HG03378 (cell line): ENCODE measurements at regions not wholly inside any gene's neighbourhood (a gene's known extent, or its start where the extent isn't known, plus 50 kb on each side); places are given as distances from the start of the nearest gene placed in this dataset.
"Not testable (repeated sequence)": the region's sequence is repeated elsewhere in the genome, so short reads cannot be mapped to it uniquely, and the experiment has no call there.

ENCODE experiments used
- ATAC-seq: cut with Tn5 transposase; IDR thresholded peaks from one replicate; pipeline ENCODE4 v1.9.1; 2021; ENCODE audit warnings: mild to moderate bottlenecking, moderate library complexity; ENCODE audit not compliant: unreplicated experiment

- ATAC-seq: no peak
Measured at GRCh38 chr3:63094642-63095408, 183.3 kb upstream of the SYNPR start.

- no peak for ATAC-seq
Measured at GRCh38 chr3:63096248-63097058, 181.7 kb upstream of the SYNPR start.

GRCh38 chr3:63097396-63097795 is 180.7 kb upstream of the SYNPR start:
- no peak for ATAC-seq

- no peak for ATAC-seq
Measured at GRCh38 chr3:63116922-63117321, 161.2 kb upstream of the SYNPR start.

GRCh38 chr3:63124090-63124489 is 154.0 kb upstream of the SYNPR start:
- ATAC-seq: no peak

DNA sequence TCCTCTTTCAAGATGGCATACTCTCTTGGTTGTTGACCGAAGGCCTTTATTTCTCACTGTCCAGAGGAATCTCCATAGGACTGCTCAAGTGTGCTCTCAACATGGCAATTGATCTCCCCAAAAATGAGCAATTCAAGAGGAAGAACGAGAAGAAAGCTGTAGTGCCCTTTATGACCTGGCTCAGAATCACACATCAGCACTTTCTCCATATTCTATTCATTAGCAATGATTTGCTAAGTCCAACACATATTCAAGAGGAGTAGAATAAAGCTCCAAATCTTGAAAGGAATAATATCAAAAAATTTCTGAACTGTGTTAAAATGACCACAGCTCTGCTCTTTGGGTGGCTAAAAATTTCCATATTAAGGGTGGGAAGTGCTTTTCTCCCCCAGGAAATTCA is 151.6 kb upstream of the SYNPR start:
- no peak for ATAC-seq

GRCh38 chr3:63128380-63128779 is 149.7 kb upstream of the SYNPR start:
- no peak for ATAC-seq

DNA sequence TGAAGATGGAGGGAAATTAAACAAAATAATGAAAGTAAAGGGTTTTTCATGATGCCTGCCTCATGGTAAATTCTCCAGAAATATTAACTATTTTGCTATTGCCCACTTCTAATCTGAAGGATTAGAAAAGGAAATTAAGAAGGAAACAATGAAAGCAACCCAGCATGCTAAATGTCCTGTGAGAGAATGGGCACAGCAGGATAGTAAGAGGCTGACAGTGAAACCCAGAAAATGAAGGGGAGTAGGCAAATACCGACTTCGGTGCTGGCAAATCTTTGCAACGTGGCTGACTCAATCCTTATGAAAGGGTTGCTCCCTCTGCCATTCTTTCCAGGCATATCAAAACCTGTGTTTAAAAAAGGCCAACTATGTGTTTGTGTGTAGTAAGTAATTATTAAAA is 147.5 kb upstream of the SYNPR start:
- ATAC-seq: no peak

DNA sequence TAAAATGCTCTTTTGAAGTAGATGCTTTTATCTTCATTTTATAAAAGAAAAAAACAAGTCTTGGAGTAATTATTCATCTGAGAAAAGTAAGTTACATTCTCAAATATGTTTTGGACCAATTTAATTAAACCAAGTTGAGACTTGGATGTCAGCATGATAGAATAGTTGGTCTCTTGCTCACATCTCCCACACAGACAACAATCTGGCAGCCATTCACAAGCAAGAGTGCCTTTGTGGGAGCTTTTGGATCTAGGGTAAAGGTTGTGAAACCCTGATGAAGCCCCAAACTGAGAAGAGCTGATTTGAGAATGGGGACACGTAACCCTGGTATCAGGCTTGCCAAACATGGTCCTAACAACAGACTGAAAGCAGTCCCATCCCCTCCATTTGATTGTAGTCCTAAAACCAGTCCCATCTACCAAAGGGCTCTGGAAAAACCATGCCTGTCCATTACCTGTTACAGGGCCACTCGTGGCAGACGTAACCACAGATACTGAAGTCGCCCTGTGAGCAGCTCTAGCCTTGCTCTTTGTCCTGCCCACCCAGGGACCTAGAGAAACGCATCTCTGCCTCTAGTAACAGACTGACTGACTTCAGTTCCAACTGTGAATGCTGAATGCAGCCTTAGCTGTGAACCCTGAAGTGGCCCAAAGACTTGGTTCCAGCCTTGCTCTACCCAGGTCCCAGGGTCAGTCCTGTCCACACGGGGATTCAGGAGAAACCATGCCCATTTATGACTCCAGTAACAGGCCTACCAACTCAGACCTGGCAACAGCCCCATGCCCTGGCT is 145.5 kb upstream of the SYNPR start:
- no peak for ATAC-seq

DNA sequence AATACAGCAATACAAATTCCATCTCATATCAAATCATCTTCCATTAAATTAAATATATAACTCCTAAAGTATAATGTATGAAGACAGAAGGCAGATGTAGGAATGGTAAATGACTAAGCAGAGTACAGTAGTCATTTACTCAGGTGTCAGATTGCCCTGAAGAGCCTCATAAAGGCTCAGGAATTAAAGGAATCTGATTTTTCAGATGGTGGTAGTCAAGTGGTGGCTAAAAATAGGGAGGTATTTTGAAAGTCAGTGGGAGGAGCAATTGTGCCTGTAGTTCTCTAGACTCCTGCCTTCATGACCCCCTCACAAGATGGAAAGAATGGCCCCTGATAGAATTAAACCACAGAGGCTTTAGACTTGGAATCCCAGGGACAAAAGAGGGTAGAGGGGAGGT is 142.7 kb upstream of the SYNPR start:
- no peak for ATAC-seq

DNA sequence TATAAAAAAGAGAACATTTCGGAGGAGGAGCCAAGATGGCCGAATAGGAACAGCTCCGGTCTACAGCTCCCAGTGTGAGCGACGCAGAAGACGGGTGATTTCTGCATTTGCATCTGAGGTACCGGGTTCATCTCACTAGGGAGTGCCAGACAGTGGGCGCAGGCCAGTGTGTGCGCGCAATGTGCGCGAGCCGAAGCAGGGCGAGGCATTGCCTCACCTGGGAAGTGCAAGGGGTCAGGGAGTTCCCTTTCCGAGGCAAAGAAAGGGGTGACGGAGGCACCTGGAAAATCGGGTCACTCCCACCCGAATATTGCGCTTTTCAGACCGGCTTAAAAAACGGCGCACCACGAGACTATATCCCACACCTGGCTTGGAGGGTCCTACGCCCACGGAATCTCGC is 141.9 kb upstream of the SYNPR start:
- ATAC-seq: not testable (repeated sequence)

- no peak for ATAC-seq
Measured at GRCh38 chr3:63142681-63143080, 135.4 kb upstream of the SYNPR start.

- ATAC-seq: no peak
Measured at GRCh38 chr3:63146154-63146553, 132.0 kb upstream of the SYNPR start.

GRCh38 chr3:63150880-63151279 is 127.2 kb upstream of the SYNPR start:
- no peak for ATAC-seq

DNA sequence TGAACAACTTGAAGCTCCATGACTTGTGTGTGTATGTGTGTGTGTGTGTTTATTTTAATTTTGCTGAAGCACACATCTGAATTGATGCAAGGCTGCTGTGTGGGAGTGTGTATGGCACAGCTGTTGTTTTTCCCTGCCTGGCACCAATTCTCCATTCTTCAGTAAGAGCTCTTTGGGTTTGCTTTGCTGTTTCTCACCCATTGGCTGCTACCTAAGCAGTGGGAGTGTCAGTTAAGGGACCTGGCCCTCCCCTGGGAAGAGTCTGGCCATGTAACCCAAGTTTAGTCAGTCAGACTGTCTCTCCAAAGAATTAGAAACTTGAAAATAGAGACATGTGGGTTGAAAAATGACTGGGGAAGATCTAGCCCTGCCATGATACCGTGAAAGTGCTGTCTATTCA is 126.2 kb upstream of the SYNPR start:
- no peak for ATAC-seq

DNA sequence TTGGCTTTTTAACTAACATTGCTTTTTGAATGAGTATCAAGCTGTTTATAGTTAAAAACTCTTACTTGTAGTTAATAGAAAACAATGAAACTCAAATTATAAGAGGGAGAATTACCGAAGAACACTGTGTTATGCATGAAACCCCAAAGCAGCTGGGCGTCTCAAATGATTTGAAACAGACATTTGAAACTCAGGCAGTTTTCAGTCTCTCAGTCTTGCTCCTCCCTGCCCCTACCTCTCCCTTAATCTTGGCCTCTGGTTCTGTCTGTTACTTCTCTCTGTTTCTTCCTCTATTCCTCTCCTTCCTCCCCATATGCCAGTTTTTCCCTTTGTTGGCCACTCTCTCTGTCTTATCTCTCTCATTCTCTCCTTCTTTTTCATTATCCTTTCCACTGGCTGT is 118.3 kb upstream of the SYNPR start:
- no peak for ATAC-seq

DNA sequence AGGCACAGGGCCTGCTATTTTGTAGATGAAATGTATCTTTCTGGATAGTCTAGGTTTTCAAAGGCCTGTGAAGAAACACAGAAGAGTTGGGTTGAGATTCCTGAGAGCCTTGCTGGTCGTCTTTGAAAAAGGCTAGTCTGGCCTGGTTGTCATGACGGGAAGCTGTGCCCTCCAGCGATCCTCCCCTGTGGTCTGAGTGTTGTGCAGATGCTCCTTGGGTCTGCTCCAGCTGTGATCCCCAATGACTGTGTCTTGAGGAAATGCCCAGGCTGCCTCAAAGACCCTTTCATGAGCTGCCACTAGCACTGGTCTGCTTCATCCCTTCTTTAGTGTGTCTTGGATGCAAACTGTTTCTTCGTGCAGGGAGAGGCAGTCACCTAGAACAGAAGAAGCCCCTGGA is 111.0 kb upstream of the SYNPR start:
- no peak for ATAC-seq

DNA sequence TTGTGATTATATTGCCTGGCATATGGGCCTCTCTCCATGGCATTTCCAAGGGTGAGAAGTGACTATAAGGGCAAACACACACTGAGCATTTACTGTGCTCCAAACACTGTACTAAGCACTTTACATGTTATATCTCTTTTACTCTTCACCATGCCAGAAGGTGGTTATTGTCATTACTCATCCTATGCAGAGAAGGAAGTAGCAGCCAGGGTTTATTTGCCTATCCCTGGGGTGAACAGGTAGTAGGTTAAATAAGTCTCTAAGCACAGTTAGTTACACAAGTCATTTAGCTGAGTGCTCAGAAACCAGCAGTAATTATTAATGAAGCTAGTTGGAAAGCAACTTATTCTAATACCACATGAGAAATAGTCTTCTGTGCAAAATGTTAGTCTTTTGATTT is 109.9 kb upstream of the SYNPR start:
- no peak for ATAC-seq

- no peak for ATAC-seq
Measured at GRCh38 chr3:63179862-63180522, 98.1 kb upstream of the SYNPR start.

DNA sequence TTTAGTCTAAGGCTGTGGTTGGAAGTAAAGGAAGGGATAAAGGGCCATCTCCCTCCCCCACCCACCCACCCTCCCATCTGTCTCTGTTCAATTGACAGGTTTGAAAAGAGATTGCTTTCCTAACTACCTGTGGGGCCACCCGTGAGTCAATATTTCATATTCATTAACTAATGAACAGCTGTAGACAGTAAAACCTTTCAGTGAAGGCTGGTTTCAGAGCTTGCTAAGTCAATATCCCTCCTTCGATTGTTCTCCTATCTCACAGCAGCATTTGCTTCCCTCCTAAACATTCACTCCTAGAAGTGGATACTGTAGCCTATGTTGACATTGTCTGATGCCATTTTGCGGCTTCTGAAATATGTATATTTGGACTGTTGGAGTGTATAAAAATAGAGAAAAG is 85.9 kb upstream of the SYNPR start:
- no peak for ATAC-seq

DNA sequence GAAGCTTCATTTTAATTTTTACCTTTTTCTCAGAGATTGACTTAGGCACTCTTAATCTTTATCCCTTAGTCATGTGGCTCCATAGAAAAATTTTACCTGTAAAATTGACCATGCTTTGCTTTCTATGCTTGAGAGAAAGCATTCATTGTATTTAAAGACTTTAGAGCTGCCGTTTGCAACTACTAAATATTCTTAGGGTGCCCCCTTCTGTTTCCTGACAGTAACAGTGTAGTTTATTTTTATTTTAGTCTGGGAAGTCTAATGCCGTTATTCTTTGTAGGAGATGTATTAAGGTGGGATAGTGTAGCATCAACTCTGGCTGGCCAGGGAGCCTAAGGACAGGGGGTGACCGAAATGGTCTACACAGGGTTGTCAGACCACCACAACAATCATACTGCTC is 84.5 kb upstream of the SYNPR start:
- no peak for ATAC-seq
